SJSA1 (cell line): ENCODE measurements at regions not wholly inside any gene's neighbourhood (a gene's known extent, or its start where the extent isn't known, plus 50 kb on each side); places are given as distances from the start of the nearest gene placed in this dataset.

Experiments used
- DNase-seq, 2 experiments: peaks; one replicate each; pipeline ENCODE4 v3.0.0-alpha.2; 2015 to 2020; ENCODE audit warnings: low spot score in 2 of 2, low read depth in 1 of 2
- H3K27ac ChIP-seq: fragments of 250-450 bp; sonication (Bioruptor Pico); 2 replicates; pipeline ENCODE4 v1.5.1; 2020; ENCODE audit warnings: mild to moderate bottlenecking, moderate library complexity
- H3K27me3 ChIP-seq: fragments of 250-450 bp; sonication (Bioruptor Pico); replicated peaks from 2 replicates; pipeline ENCODE4 v1.5.1; 2020; ENCODE audit warnings: mild to moderate bottlenecking, moderate library complexity
- H3K36me3 ChIP-seq: fragments of 250-450 bp; sonication (Bioruptor Pico); 2 replicates; pipeline ENCODE4 v1.5.1; 2020; ENCODE audit warnings: mild to moderate bottlenecking
- H3K4me1 ChIP-seq: fragments of 250-450 bp; sonication (Bioruptor Pico); replicated peaks from 2 replicates; pipeline ENCODE4 v1.6.1; 2021; ENCODE audit warnings: mild to moderate bottlenecking
- H3K4me3 ChIP-seq: fragments of 250-450 bp; sonication (Bioruptor Pico); 2 replicates; pipeline ENCODE4 v1.5.1; 2020; ENCODE audit warnings: mild to moderate bottlenecking
- H3K9me3 ChIP-seq: fragments of 250-450 bp; sonication (Bioruptor Pico); replicated peaks from 2 replicates; pipeline ENCODE4 v1.5.1; 2020; ENCODE audit warnings: mild to moderate bottlenecking

DNA sequence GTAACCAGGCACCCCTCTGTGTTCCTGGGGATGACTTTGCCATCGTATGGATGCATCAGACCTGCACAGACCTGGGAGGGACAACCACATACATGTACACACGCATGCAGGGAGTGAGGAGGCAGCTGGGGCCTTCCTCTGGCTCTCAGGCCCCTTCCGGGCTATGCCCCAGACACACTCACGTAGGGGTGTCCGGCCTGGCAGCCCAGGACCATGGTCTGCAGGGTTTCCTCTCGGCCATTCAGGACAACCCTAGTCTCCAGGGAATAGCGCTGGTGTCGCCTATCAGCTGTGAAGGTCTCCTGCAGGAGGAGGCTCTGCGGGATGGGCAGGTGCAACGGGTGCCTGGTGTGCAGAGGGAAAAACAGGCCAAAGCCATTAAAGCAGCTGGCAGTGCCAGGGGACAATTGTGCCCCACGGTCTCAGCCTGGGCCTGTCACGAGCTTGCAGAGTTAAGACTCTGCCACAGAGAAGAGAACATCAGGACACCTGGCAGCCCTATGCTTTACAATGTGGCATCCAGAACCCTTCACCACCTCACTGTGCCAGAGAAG, 101.4 kb downstream of the RMI2 start:
- Histone ChIP-seq H3K27me3 (no peaks in the 10 kb centered on the region), H3K9me3 (no peaks in the 10 kb centered on the region), H3K4me3 (no peak overlapping the region), H3K36me3 (no peaks in the 10 kb centered on the region), H3K4me1 (no peaks in the 10 kb centered on the region), H3K27ac (no peak overlapping the region)
- DNase-seq, result no peak

DNA sequence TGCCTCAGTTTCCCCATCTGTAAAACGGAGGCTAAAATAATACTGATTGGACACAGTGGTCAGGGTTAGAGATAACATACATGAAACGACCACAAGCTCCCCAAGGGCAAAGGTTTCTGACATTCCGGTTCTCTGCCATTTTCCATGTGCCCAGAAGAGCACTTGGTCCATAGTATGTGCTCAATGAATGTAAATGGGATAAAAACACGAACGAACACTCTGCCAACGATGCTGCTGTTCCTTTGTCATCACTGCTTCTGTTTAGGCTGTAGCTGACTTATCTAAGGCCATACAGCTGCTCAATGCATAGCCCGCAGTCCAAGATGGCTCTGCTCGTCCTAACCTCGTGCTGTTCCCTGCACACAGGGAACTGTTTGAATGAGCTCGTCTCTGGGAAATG, 102.0 kb downstream of the RMI2 start:
- Histone ChIP-seq H3K27ac (no peak overlapping the region), H3K27me3 (no peaks in the 10 kb centered on the region), H3K9me3 (no peaks in the 10 kb centered on the region)

GRCh38 chr16:11447836-11448235, 102.6 kb downstream of the RMI2 start:
- Histone ChIP-seq H3K9me3 (no peaks in the 10 kb centered on the region), H3K36me3 (no peaks in the 10 kb centered on the region), H3K4me3 (no peak overlapping the region), H3K27ac (no peak overlapping the region), H3K27me3 (no peaks in the 10 kb centered on the region), H3K4me1 (no peaks in the 10 kb centered on the region)
- no peak for DNase-seq

More for the DNA sequence above, 102.0 kb downstream of the RMI2 start:
- DNase-seq, result no peak
- no peaks in the 10 kb centered on the region for H3K4me1 ChIP-seq
- no peaks in the 10 kb centered on the region for H3K36me3 ChIP-seq
- H3K4me3 ChIP-seq, result no peak overlapping the region

DNA sequence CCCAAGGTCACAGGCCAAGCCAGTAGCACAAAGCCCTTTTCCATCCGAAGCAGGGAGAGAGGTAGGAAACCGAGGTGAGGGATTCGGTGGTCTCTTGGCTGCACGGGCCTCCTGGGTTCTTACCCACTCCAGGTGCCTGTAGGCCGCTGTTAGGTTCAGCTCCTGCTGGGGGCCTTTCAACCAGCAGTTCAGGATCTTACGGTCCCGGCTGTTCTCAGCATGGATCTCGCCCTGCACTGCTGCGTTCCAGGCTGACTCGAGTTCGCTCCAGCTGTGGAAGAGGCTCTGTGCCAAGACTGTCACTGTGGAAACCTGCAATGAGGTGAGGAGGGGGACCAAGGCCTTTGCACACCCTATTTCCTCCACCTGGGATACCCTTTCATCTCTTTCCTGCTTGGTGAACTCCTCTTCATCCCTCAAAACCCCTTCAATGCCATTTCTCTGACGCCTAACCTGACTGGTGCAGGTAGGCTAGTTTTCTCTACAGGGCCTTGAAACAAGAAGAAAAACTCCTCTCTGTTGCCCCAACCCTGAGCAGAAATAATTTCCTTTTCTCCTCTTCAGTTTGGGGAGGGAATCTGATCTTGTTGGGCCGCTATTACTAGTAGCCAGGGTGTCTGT, 103.6 kb downstream of the RMI2 start:
- H3K27me3 ChIP-seq, result no peaks in the 10 kb centered on the region
- no peak overlapping the region for H3K4me3 ChIP-seq
- H3K36me3 ChIP-seq, result no peaks in the 10 kb centered on the region
- H3K27ac ChIP-seq, result no peak overlapping the region
- no peaks in the 10 kb centered on the region for H3K4me1 ChIP-seq
- H3K9me3 ChIP-seq, result no peaks in the 10 kb centered on the region
- no peak for DNase-seq

DNA sequence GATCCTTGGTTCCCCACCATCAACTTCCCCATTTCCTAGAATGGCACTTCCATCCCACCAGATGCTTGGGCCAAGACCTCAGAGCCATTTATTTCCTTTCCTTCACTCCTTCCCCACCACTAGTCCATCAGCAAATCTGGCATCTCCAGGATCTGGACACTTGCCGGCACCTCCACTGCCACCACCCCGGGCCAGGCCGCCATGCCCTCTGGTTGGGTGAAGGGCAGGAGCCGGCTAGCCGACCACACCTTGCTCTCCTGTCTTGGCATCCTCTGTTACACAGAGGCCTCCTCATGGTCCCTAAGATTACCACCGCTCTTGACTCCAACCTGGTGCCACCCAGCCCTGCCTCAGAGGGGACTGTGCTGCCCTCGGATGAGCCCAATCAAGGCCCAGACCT, 104.5 kb downstream of the RMI2 start:
- H3K4me3 ChIP-seq, result no peak overlapping the region
- no peak for DNase-seq
- H3K9me3 ChIP-seq, result no peaks in the 10 kb centered on the region
- no peaks in the 10 kb centered on the region for H3K36me3 ChIP-seq
- no peak overlapping the region for H3K27ac ChIP-seq
- H3K4me1 ChIP-seq, result no peaks in the 10 kb centered on the region
- H3K27me3 ChIP-seq, result no peaks in the 10 kb centered on the region

DNA sequence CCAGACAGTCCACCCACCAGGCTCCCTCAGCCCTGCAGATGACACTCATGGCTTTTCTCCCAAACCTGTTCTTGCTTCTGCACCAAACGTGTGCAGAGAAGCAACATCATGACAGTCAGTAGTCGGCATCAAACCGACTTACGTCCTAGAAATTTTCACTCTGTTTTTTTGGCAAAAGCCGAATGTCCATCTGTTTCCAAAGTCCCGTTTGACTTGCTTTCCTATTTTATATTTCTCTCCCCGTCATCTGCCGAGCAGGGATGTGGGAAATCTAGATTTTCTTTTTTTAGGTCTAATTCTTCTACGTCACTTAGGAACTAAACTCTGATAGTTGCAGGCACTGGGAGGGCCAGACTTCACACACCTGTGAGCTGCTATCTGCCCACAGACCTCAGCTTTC, 104.9 kb downstream of the RMI2 start:
- no peak for DNase-seq
- no peaks in the 10 kb centered on the region for H3K4me1 ChIP-seq
- no peak overlapping the region for H3K4me3 ChIP-seq
- H3K9me3 ChIP-seq, result no peaks in the 10 kb centered on the region
- H3K27ac ChIP-seq, result no peak overlapping the region
- H3K27me3 ChIP-seq, result no peaks in the 10 kb centered on the region
- H3K36me3 ChIP-seq, result no peaks in the 10 kb centered on the region

DNA sequence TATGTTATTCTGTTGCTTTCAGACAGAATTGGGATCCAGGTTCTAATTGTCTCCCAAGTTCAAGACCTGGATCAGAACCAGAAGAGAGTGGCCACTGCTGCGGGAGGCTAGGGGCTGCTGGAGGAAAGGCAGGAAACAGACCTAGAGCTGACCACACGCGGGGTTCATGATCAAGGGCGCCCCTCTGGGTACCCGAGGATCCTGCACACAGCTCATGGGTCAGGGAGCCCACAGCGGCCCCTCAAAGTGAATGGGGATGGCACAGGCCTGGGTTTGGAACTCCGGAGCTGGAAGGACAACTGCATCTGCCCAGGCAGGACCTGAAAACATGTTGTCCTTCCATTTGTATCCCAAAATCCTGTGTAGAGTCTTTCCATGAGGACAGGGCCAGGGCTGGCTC, 107.0 kb downstream of the RMI2 start:
- Histone ChIP-seq H3K27ac (no peak overlapping the region), H3K27me3 (no peaks in the 10 kb centered on the region), H3K4me3 (no peak overlapping the region), H3K4me1 (no peaks in the 10 kb centered on the region), H3K36me3 (no peaks in the 10 kb centered on the region), H3K9me3 (no peaks in the 10 kb centered on the region)
- no peak for DNase-seq

DNA sequence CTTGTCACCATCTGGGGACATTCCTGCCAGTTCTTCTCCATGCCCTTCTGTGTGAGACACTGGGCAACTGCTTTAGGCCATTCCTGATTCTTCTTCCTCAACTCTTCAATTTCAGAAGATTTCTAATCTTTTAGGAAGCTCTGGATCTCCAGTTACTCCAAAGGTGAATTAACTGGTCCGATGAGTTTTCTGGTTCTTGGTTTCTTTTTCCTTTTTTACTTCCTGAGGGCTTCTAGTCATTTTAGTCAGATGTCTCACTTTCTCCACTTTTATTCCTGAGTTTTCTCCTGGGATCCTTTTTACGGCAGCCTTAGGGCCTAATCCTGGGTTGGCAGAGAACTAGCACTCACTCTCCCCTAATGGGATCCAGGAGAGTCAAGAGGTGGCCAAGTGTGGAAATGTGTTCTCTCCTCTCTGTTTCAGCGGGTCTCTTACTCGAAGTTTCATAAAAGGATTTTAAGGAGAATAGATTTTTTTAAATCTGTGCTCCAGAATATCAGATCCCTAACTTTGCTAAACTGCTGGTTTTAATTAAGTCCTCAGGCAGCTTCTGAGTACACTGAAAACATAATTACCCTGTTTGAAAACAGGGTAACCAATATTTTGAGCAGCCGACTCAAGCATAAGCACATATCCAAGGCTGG, 107.6 kb downstream of the RMI2 start:
- H3K9me3 ChIP-seq, result no peaks in the 10 kb centered on the region
- H3K36me3 ChIP-seq, result no peaks in the 10 kb centered on the region
- H3K4me3 ChIP-seq, result no peak overlapping the region
- no peak for DNase-seq
- H3K27ac ChIP-seq, result no peak overlapping the region
- H3K27me3 ChIP-seq, result no peaks in the 10 kb centered on the region
- no peaks in the 10 kb centered on the region for H3K4me1 ChIP-seq

DNA sequence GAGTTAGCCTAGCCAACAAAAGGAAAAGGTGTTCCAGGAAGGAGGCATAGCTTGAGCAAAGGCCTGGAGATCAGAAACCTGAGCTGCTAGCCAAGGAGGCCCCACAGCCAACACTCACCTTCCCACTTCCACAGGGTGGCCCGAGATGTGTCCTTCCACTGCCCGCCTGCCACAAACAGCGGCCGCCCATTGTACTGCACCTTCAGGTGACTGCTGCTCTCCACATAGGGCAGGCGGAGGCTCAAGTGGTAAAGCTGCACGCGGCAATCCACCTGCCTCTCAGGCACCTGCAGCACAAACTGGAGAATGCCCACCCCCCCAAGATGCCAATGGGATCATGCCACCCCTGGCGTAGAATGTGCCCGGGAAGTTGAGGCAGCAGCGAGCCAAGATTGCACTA, 111.5 kb downstream of the RMI2 start:
- H3K27me3 ChIP-seq, result no peaks in the 10 kb centered on the region
- no peak overlapping the region for H3K4me3 ChIP-seq
- H3K9me3 ChIP-seq, result no peaks in the 10 kb centered on the region
- no peak for DNase-seq
- no peaks in the 10 kb centered on the region for H3K4me1 ChIP-seq
- H3K36me3 ChIP-seq, result no peaks in the 10 kb centered on the region
- H3K27ac ChIP-seq, result no peak overlapping the region

DNA sequence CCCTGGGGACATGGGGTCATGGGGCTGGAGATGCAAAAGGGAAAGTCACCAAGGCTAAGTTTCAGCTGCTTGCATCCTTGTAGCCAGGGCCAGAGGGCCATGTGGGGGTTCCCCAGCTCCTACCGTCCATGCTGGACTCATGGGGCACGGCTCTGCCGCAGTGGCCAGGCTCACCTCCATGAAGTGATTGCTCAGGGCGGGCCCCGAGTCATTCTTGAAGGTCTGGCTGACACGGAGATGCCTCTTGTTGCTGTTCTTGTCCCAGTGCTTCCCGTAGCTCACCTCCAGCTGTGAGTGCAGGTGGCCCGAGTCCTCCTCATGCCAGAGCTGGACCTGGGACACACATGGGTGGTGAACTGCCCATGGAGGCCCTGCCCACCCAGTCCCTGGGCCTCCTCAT, 114.5 kb downstream of the RMI2 start:
- H3K9me3 ChIP-seq, result no peaks in the 10 kb centered on the region
- no peak for DNase-seq
- no peaks in the 10 kb centered on the region for H3K27me3 ChIP-seq
- H3K4me1 ChIP-seq, result no peaks in the 10 kb centered on the region
- H3K4me3 ChIP-seq, result no peak overlapping the region
- H3K27ac ChIP-seq, result no peak overlapping the region
- no peaks in the 10 kb centered on the region for H3K36me3 ChIP-seq

DNA sequence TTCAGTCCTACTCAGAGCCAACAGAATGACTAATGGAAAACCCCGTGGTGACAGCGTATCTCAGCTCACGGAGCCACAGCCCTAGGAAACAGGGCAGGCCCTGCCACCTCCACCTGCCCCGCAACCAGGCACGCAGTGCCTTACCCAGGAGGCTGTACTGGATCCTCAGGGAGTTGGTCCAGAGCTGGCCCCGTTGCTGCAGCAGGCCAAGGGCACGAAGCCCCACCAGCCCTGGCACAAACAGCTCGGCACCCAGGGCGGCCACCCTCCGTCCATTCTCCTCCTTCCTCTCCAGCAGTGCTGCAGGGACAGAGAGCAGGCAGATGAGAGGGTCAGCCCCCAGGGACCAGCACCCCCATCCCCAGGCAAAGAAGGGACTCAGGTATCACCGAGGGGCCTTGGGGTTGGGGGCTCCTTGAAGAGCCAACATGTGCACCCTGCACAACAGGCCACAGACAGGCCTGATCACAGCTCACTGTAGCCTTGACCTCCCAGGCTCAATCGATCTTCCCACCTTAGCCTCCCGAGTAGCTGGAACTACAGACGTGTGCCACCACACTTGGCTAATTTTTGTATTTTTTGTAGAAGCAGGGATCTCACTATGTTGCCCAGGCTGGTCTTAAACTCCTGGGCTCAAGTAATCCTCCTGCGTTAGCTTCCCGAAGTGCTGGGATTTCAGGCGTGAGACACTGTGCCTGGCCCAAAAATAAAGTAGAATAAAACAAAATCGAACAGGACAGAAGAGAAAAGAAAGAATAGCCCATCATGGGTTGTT, 115.7 kb downstream of the RMI2 start:
- H3K4me3 ChIP-seq, result no peak overlapping the region
- H3K4me1 ChIP-seq, result no peaks in the 10 kb centered on the region
- no peaks in the 10 kb centered on the region for H3K36me3 ChIP-seq
- H3K27ac ChIP-seq, result no peak overlapping the region
- no peaks in the 10 kb centered on the region for H3K9me3 ChIP-seq
- DNase-seq, result no peak
- no peaks in the 10 kb centered on the region for H3K27me3 ChIP-seq

GRCh38 chr16:11461595-11461990, 116.3 kb downstream of the RMI2 start:
- H3K27ac ChIP-seq, result no peak overlapping the region
- DNase-seq, result no peak
- H3K27me3 ChIP-seq, result no peaks in the 10 kb centered on the region
- H3K4me3 ChIP-seq, result no peak overlapping the region
- no peaks in the 10 kb centered on the region for H3K9me3 ChIP-seq
- no peaks in the 10 kb centered on the region for H3K36me3 ChIP-seq
- H3K4me1 ChIP-seq, result no peaks in the 10 kb centered on the region

DNA sequence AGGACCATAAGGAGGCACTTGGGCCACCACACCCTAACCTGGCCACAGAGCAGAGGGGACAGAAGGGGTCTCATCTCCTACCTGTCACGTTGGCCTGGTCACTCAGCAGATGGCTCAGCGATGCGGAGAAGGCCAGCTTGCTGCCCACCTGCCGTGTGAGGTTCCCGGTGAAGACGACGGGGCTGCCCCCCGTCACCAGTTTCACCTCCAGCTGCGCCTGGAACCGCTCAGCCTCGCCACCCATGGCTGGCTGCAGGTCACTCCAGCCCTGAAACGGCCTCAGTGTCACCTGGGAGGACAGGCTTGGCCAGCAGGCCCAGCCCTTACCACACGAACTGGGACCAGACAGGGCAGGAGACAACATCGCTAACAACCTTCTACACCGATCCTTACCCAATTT, 116.8 kb downstream of the RMI2 start:
- Histone ChIP-seq H3K4me3 (no peak overlapping the region), H3K4me1 (no peaks in the 10 kb centered on the region), H3K36me3 (no peaks in the 10 kb centered on the region), H3K27me3 (no peaks in the 10 kb centered on the region), H3K9me3 (no peaks in the 10 kb centered on the region), H3K27ac (no peak overlapping the region)
- no peak for DNase-seq

DNA sequence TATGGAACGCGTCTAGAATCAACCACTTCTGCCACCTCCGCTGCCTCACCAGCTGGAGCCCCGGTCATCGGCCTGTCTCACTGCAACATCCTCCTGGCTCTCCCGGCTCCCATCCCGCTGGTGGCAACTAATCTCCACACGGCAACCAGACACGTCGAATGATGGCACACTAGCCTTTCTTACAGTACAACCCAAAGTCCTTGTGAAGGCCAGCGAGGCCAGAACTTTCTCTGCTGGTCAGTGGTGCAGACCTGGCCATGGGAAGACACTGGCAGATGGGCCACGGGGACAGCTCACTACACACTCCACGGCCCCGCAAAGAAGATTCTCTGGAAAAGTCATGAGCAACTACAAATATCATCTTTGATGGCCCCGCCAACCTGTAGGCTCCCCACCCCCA, 117.6 kb downstream of the RMI2 start:
- Histone ChIP-seq H3K27ac (no peak overlapping the region), H3K9me3 (no peaks in the 10 kb centered on the region), H3K4me3 (no peak overlapping the region), H3K36me3 (no peaks in the 10 kb centered on the region), H3K27me3 (no peaks in the 10 kb centered on the region), H3K4me1 (no peaks in the 10 kb centered on the region)
- DNase-seq, result no peak
